ENCODE measurements at regions not wholly inside any gene's neighbourhood (a gene's known extent, or its start where the extent isn't known, plus 50 kb on each side); places are given as distances from the start of the nearest gene placed in this dataset.

GRCh38 chr2:43127941-43128558 is 98.4 kb downstream of the ZFP36L2 start:
- no peak for DNase-seq

GRCh38 chr2:43127208-43127940 is 99.0 kb downstream of the ZFP36L2 start:
- peak; percentile 71 for DNase-seq

- no peak for DNase-seq
Observed at GRCh38 chr2:43126817-43127207, 99.6 kb downstream of the ZFP36L2 start.

- no peak for DNase-seq
Observed at GRCh38 chr2:43125090-43125998, 101.1 kb downstream of the ZFP36L2 start.

GRCh38 chr2:43124687-43125057 is 101.7 kb downstream of the ZFP36L2 start:
- no peak for DNase-seq

GRCh38 chr2:43123981-43124686 is 102.3 kb downstream of the ZFP36L2 start:
- no peak for DNase-seq

GRCh38 chr2:43123486-43123885 is 102.9 kb downstream of the ZFP36L2 start:
- no peak for DNase-seq

- no peak for DNase-seq
Observed at GRCh38 chr2:43123028-43123427, 103.4 kb downstream of the ZFP36L2 start.

- DNase-seq = no peak
Observed at GRCh38 chr2:43121580-43122314, 104.7 kb downstream of the ZFP36L2 start.

- no peak for DNase-seq
Observed at GRCh38 chr2:43119303-43119702, 107.1 kb downstream of the ZFP36L2 start.

GRCh38 chr2:43117521-43118143 is 108.8 kb downstream of the ZFP36L2 start:
- DNase-seq = no peak

GRCh38 chr2:43116988-43117387 is 109.4 kb downstream of the ZFP36L2 start:
- DNase-seq = no peak

GRCh38 chr2:43115881-43116280 is 110.5 kb downstream of the ZFP36L2 start:
- no peak for DNase-seq

- no peak for DNase-seq
Observed at GRCh38 chr2:43114210-43114609, 112.2 kb downstream of the ZFP36L2 start.

GRCh38 chr2:43111788-43112554 is 114.4 kb downstream of the ZFP36L2 start:
- no peak for DNase-seq

GRCh38 chr2:43110442-43110871 is 115.9 kb downstream of the ZFP36L2 start:
- DNase-seq = no peak

- no peak for DNase-seq
Observed at GRCh38 chr2:43109261-43109743, 117.1 kb downstream of the ZFP36L2 start.

GRCh38 chr2:43107679-43108078 is 118.7 kb downstream of the ZFP36L2 start:
- no peak for DNase-seq

- no peak for DNase-seq
Observed at GRCh38 chr2:43106559-43107527, 119.6 kb downstream of the ZFP36L2 start.

Measured in activated gamma-delta T cell (primary cell).